ENCODE measurements at regions not wholly inside any gene's neighbourhood (a gene's known extent, or its start where the extent isn't known, plus 50 kb on each side); places are given as distances from the start of the nearest gene placed in this dataset.

GRCh38 chr11:95584180-95584579, 205.4 kb downstream of the FAM76B start:
- intact Hi-C loops (cut with DNase I), result no loop called here
- no peak for DNase-seq
- 54 to 59% methylated on average over 3 of the region's 3 CpGs for WGBS, 2 donors
- Histone ChIP-seq H3K4me1 (no peaks in the 10 kb centered on the region), H3K27me3 (no peaks in the 10 kb centered on the region), H3K36me3 (no peaks in the 10 kb centered on the region), H3K27ac (no peak overlapping the region), H3K9me3 (no peaks in the 10 kb centered on the region), H3K4me3 (no peak overlapping the region)
- no peak for TF ChIP-seq CTCF (IDR thresholded peaks at IDR 0.05)
- TF ChIP-seq POLR2A (IDR thresholded peaks at IDR 0.05), result no peak

- no peak for TF ChIP-seq POLR2A (IDR thresholded peaks at IDR 0.05)
- no peak for TF ChIP-seq CTCF (IDR thresholded peaks at IDR 0.05)
- H3K27ac ChIP-seq, result peak overlapping the region in 3 of 4 donors; percentile 6 to 47 (median 20)
- H3K27me3 ChIP-seq, result no peaks in the 10 kb centered on the region
- no peak for DNase-seq
- WGBS, 2 donors, result 59 to 75% methylated on average over 2 of the region's 2 CpGs
- intact Hi-C loops (cut with DNase I), result no loop called here
- no peaks in the 10 kb centered on the region for H3K9me3 ChIP-seq
- H3K4me3 ChIP-seq, result no peak overlapping the region
- peaks cover 0 to 28% (median 13%) of the 10 kb centered on the region in 3 donors for H3K4me1 ChIP-seq
- H3K36me3 ChIP-seq, result no peaks in the 10 kb centered on the region
These were observed 211.7 kb downstream of the FAM76B start for GRCh38 chr11:95577716-95578460.

- Histone ChIP-seq H3K27ac (peak overlapping the region in 1 of 4 donors; percentile 47), H3K4me3 (no peak overlapping the region)
These were observed 213.3 kb downstream of the FAM76B start for GRCh38 chr11:95576146-95576845.

GRCh38 chr11:95575517-95575916, 214.1 kb downstream of the FAM76B start:
- intact Hi-C loops (cut with DNase I), result no loop called here
- peaks cover 0 to 28% (median 13%) of the 10 kb centered on the region in 3 donors for H3K4me1 ChIP-seq
- no peaks in the 10 kb centered on the region for H3K36me3 ChIP-seq
- H3K27ac ChIP-seq, result no peak overlapping the region
- no peak for TF ChIP-seq POLR2A (IDR thresholded peaks at IDR 0.05)
- TF ChIP-seq CTCF (IDR thresholded peaks at IDR 0.05), result no peak
- 69 to 77% methylated on average over 2 of the region's 2 CpGs for WGBS, 2 donors
- H3K27me3 ChIP-seq, result no peaks in the 10 kb centered on the region
- no peak overlapping the region for H3K4me3 ChIP-seq
- H3K9me3 ChIP-seq, result no peaks in the 10 kb centered on the region
- DNase-seq, result no peak

More at GRCh38 chr11:95576146-95576845, 213.3 kb downstream of the FAM76B start:
- Histone ChIP-seq H3K9me3 (no peaks in the 10 kb centered on the region), H3K4me1 (peaks cover 0 to 28% (median 13%) of the 10 kb centered on the region in 3 donors), H3K27me3 (no peaks in the 10 kb centered on the region), H3K36me3 (no peaks in the 10 kb centered on the region)
- TF ChIP-seq CTCF (IDR thresholded peaks at IDR 0.05), result no peak
- no peak for TF ChIP-seq POLR2A (IDR thresholded peaks at IDR 0.05)
- DNase-seq, result no peak
- intact Hi-C loops (cut with DNase I), result no loop called here
- 43 to 47% methylated on average over 5 of the region's 5 CpGs for WGBS, 2 donors

- DNase-seq, result no peak
- H3K27ac ChIP-seq, result no peak overlapping the region
- intact Hi-C loops (cut with DNase I), result no loop called here
- H3K27me3 ChIP-seq, result no peaks in the 10 kb centered on the region
- WGBS, 2 donors, result 91 to 94% methylated on average over 2 of the region's 2 CpGs
- peaks cover 0 to 13% (median 7%) of the 10 kb centered on the region in 3 donors for H3K9me3 ChIP-seq
- TF ChIP-seq POLR2A (IDR thresholded peaks at IDR 0.05) (no peak), CTCF (IDR thresholded peaks at IDR 0.05) (no peak)
- peaks cover 0 to 12% (median 7%) of the 10 kb centered on the region in 3 donors for H3K4me1 ChIP-seq
- no peak overlapping the region for H3K4me3 ChIP-seq
- no peaks in the 10 kb centered on the region for H3K36me3 ChIP-seq
These were observed 217.8 kb downstream of the FAM76B start for GRCh38 chr11:95571718-95572260.

All from esophagus squamous epithelium (tissue), 5 donors.